Peyer's patch (tissue), 4 donors: ENCODE measurements at regions not wholly inside any gene's neighbourhood (a gene's known extent, or its start where the extent isn't known, plus 50 kb on each side); places are given as distances from the start of the nearest gene placed in this dataset.

Experiments
- DNase-seq, 3 donors: peaks; one replicate each; pipeline ENCODE4 v3.0.0-alpha.2; 2017 to 2019
- H3K27ac ChIP-seq, 4 donors: fragments of 200-600 bp; sonication (generic); one replicate each; pipeline ENCODE4 v1.5.1; 2016 to 2019
- H3K27me3 ChIP-seq, 2 donors: fragments of 200-600 bp; sonication (generic); one replicate each; pipeline ENCODE4 v1.5.1; 2019
- H3K36me3 ChIP-seq, 3 donors: fragments of 200-600 bp; sonication (generic); one replicate each; pipeline ENCODE4 v1.5.1; 2016 to 2019
- H3K4me1 ChIP-seq, 4 donors: fragments of 200-600 bp; sonication (generic); one replicate each; pipeline ENCODE4 v1.5.1; 2016 to 2019
- H3K4me3 ChIP-seq, 4 donors: fragments of 200-600 bp; sonication (generic); 1 replicate in 3 of 4; 2 replicates in 1 of 4; pipeline ENCODE4 v1.5.1; 2016 to 2019; ENCODE audit warnings: mild to moderate bottlenecking in 1 of 4
- H3K9me3 ChIP-seq, 4 donors: fragments of 200-600 bp; sonication (generic); one replicate each; pipeline ENCODE4 v1.5.1; 2016 to 2019; ENCODE audit warnings: mild to moderate bottlenecking in 1 of 4
- POLR2A ChIP-seq, 2 donors: fragments of 450-650 bp; IDR thresholded peaks; one replicate each; pipeline ENCODE4 v1.5.1; 2017; ENCODE audit warnings: antibody characterized with exemption in 2 of 2, mild to moderate bottlenecking in 2 of 2, moderate library complexity in 2 of 2
- TF ChIP-seq, protein P1 (sequence below), 6 experiments: fragments of 450-650 bp in 4 of 6; fragments of 200-600 bp in 2 of 6; sonication (generic) in 1 of 6; IDR thresholded peaks; one replicate each; pipeline ENCODE4 v1.5.1; 2017 to 2019; ENCODE audit warnings: antibody characterized with exemption in 6 of 6, mild to moderate bottlenecking in 3 of 6, moderate library complexity in 1 of 6

DNA sequence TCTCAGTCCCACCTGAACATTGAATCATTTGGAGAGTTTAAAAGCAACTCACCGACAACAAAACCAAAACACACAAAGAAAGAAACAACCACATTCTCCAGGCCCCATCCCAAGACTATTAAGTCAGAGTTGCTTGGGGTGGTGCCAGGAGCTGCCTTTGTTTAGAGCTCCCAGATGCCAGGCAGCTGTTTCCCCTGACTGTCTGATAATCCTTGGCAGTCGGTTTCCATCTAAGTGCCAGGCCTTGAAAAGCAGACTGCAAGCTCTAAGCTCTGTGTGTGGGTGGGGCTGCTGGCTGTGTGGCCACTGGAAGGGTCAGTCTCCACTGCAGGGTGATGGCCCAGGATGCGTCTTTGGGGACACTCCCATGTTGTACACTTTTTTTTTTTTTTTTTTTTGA lies 255.3 kb upstream of the AGAP1 start:
- DNase-seq, result peak in 1 of 3 donors; percentile 18
- Histone ChIP-seq H3K27ac (no peak overlapping the region), H3K4me3 (no peak overlapping the region), H3K9me3 (no peaks in the 10 kb centered on the region), H3K4me1 (no peaks in the 10 kb centered on the region), H3K36me3 (no peaks in the 10 kb centered on the region), H3K27me3 (no peaks in the 10 kb centered on the region)
- TF ChIP-seq, protein P1, sequence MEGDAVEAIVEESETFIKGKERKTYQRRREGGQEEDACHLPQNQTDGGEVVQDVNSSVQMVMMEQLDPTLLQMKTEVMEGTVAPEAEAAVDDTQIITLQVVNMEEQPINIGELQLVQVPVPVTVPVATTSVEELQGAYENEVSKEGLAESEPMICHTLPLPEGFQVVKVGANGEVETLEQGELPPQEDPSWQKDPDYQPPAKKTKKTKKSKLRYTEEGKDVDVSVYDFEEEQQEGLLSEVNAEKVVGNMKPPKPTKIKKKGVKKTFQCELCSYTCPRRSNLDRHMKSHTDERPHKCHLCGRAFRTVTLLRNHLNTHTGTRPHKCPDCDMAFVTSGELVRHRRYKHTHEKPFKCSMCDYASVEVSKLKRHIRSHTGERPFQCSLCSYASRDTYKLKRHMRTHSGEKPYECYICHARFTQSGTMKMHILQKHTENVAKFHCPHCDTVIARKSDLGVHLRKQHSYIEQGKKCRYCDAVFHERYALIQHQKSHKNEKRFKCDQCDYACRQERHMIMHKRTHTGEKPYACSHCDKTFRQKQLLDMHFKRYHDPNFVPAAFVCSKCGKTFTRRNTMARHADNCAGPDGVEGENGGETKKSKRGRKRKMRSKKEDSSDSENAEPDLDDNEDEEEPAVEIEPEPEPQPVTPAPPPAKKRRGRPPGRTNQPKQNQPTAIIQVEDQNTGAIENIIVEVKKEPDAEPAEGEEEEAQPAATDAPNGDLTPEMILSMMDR (IDR thresholded peaks at IDR 0.05), result no peak
- TF ChIP-seq POLR2A (IDR thresholded peaks at IDR 0.05), result no peak

DNA sequence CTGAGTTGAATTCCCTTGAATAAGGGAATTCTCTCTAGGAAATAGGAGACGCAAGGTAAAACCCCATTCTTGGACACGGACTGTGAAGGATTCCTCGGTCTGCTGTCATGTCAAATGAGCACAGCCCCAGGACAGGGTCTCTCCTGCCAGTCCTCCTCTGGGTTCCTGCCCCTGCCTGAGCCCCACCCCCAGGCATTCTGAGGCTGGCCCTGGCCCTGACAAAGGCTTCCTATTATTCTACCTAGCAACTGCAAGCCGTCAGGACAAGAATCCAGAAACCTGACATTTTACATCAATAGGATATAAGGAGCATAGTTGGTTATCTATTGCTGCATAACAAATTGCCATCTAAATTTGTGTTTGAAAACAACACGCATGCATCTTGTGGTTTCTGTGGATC lies 253.3 kb upstream of the AGAP1 start:
- no peaks in the 10 kb centered on the region for H3K9me3 ChIP-seq
- H3K27ac ChIP-seq, result no peak overlapping the region
- TF ChIP-seq, protein P1 (IDR thresholded peaks at IDR 0.05), result no peak
- TF ChIP-seq POLR2A (IDR thresholded peaks at IDR 0.05), result no peak
- H3K4me3 ChIP-seq, result no peak overlapping the region
- H3K27me3 ChIP-seq, result no peaks in the 10 kb centered on the region
- no peaks in the 10 kb centered on the region for H3K36me3 ChIP-seq
- no peaks in the 10 kb centered on the region for H3K4me1 ChIP-seq
- DNase-seq, result no peak

DNA sequence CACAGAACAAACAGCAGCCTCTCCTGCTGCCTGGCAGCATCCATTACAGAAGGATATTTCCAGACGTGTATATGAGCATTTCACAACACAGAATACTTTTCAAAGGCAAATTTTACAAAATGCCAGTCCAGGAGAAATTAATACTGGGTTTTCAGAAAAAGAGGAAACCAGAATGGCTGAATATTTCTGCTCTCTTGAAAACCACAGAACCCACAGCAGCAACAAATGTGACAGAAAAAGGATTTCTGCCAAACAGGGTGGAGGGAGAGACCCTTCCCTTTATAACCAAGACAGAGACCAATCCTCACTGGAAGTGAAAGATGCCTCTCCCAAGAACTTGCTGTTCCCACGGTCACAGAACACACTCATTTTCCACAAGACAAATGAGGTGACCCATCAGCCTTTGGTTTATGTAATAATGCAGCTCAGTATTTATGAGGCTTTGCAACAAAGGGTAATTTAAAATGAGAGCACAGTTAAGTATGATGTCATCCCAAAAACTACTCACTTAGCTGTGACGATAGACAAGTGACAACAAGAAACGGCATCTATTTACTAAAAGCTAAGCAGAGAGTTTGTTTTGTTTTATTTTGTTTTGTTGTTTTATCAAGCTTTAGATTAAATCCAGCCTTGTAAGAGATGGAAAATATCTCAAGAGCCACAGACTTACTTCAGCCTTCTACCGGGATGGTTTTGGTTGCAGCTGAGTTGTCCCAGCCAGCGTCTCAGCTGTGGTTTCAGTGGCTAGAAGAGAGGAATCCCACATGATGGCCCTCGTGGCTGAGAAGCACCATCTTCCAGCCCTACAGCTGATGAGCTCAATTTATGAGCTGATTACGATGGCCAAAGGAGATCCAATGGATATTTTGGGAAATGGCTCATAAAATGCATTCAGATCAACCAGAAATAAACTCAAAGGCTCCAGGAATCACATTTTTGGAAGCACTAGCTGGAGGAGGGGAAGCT lies 249.3 kb upstream of the AGAP1 start:
- TF ChIP-seq POLR2A (IDR thresholded peaks at IDR 0.05), result no peak
- TF ChIP-seq, protein P1 (IDR thresholded peaks at IDR 0.05), result no peak
- no peak overlapping the region for H3K27ac ChIP-seq
- no peaks in the 10 kb centered on the region for H3K9me3 ChIP-seq
- DNase-seq, result no peak
- no peak overlapping the region for H3K4me3 ChIP-seq
- H3K4me1 ChIP-seq, result no peaks in the 10 kb centered on the region
- H3K36me3 ChIP-seq, result no peaks in the 10 kb centered on the region
- H3K27me3 ChIP-seq, result no peaks in the 10 kb centered on the region

DNA sequence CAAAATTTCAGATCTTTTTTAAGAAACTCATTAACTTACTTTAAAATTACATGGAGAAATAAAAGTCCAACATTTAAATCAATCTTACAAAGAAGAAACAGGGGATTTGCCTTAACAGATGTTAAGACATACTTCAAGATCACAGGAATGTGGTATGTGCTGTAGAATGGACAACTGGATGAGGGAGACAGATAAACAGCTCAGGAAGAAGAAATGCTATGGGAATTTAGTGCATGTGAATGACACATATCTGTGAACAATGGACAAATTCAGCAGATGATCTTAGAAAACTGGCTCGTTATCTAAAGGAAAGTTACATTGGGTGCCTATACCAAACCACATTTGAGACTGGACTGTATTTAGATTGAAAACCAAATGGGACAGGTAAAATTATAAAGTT lies 246.8 kb upstream of the AGAP1 start:
- no peak overlapping the region for H3K27ac ChIP-seq
- no peaks in the 10 kb centered on the region for H3K27me3 ChIP-seq
- DNase-seq, result no peak
- TF ChIP-seq, protein P1 (IDR thresholded peaks at IDR 0.05), result no peak
- no peak for TF ChIP-seq POLR2A (IDR thresholded peaks at IDR 0.05)
- no peaks in the 10 kb centered on the region for H3K4me1 ChIP-seq
- no peaks in the 10 kb centered on the region for H3K9me3 ChIP-seq
- H3K36me3 ChIP-seq, result no peaks in the 10 kb centered on the region
- no peak overlapping the region for H3K4me3 ChIP-seq

DNA sequence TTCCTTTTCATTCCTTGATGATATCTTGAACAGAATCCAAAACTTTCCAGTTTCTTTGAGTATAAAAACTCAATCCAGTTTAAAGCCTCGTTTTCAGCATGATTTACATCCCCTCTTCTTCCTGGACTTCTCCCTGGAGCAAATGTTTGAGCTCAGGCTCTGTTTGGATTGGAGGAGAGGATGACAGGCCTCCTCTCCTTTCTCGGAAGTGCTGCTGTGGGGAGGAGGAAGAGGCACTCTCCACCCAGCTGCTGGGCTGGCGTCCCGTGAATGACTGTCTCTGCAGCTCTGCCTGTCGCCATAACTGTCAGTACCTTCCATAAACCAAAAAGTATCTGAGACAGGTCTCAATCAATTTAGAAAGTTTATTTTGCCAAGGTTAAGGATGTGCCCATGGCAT lies 238.2 kb upstream of the AGAP1 start:
- no peaks in the 10 kb centered on the region for H3K27me3 ChIP-seq
- no peaks in the 10 kb centered on the region for H3K4me1 ChIP-seq
- TF ChIP-seq, protein P1 (IDR thresholded peaks at IDR 0.05), result no peak
- no peak for TF ChIP-seq POLR2A (IDR thresholded peaks at IDR 0.05)
- peak overlapping the region in 1 of 4 donors; percentile 29 for H3K27ac ChIP-seq
- no peaks in the 10 kb centered on the region for H3K36me3 ChIP-seq
- no peak overlapping the region for H3K4me3 ChIP-seq
- H3K9me3 ChIP-seq, result no peaks in the 10 kb centered on the region
- no peak for DNase-seq
